CD4-positive, alpha-beta T cell treated with Interleukin-2 at 100 ng/mL for 4 hours (primary cell): ENCODE measurements at regions not wholly inside any gene's neighbourhood (a gene's known extent, or its start where the extent isn't known, plus 50 kb on each side); places are given as distances from the start of the nearest gene placed in this dataset.

ENCODE experiments used
- DNase-seq: peaks from one replicate; pipeline ENCODE4 v3.0.0-alpha.2; 2020; ENCODE audit warnings: low spot score

GRCh38 chr1:119308130-119308700 lies 60.4 kb upstream of the HAO2 start:
- DNase-seq = no peak

GRCh38 chr1:119308806-119309205 lies 59.8 kb upstream of the HAO2 start:
- DNase-seq = no peak

- DNase-seq = no peak
Observed at GRCh38 chr1:119310301-119310700, 58.3 kb upstream of the HAO2 start.

- DNase-seq = no peak
Observed at GRCh38 chr1:119312500-119312899, 56.1 kb upstream of the HAO2 start.

GRCh38 chr1:119314001-119314796 lies 54.4 kb upstream of the HAO2 start:
- DNase-seq = no peak

- DNase-seq = no peak
Observed at GRCh38 chr1:119316870-119317416, 51.6 kb upstream of the HAO2 start.

GRCh38 chr1:119318466-119319309 lies 49.9 kb upstream of the HAO2 start:
- no peak for DNase-seq
